ENCODE measurements at regions not wholly inside any gene's neighbourhood (a gene's known extent, or its start where the extent isn't known, plus 50 kb on each side); places are given as distances from the start of the nearest gene placed in this dataset.

DNA sequence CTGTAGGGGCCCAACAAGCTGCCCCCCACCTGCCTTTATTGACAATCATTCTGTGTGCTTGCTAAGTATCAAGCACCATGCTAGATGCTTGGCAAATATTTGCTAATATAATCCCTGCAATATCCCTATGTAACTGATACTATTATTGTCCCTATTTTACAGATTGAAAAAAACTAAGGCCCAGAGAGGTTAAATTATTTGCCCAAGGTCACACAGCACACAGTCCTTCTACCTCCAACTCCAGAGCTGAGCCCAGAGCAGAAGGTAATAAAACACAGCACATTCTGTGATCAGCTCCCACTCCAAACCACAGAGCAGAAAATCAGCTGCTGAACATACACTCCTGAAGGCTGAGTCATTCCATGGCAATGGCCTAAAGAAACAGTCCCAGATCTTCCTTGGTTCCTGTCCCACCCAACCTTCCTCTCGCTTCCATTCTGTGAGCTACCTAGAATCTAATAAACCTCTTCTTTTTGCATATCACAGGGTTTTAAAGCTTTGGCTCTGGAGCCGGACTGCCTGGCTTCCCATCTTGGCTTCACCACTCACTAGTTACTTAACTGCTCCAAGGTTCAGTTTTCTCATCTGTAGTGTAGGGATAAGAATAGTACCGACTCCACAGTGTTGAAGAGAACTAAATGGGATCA, 66.7 kb upstream of the ADRA1B start:
- ATAC-seq (no peak), FAIRE-seq (no peak), DNase-seq (ENCODE audit: extremely low read depth in 1 of 4, low spot score in 3 of 4) (no peak)
- POLR2A ChIA-PET: interaction anchor here (0.6 kb wide), 2 partner anchors 90 to 771 kb away, joined by 3 to 4 read pairs; no protein-coding TSS in a partner anchor
- Histone ChIP-seq H3K27ac (ENCODE audit: extremely low read depth, low read depth, low read length) (no peak overlapping the region), H3K9ac (ENCODE audit: insufficient read depth in 1 of 2, low read depth in 2 of 2, low read length in 2 of 2) (no peak overlapping the region), H3K9me1 (ENCODE audit: control insufficient read depth, insufficient read depth, low read length) (no peaks in the 10 kb centered on the region), H3K4me2 (ENCODE audit: insufficient read depth, low read length) (no peak overlapping the region), H3K79me2 (ENCODE audit: control insufficient read depth, insufficient read depth, low read length) (no peaks in the 10 kb centered on the region), H3K36me3 (ENCODE audit: control insufficient read depth, insufficient read depth, low read length) (no peaks in the 10 kb centered on the region), H3K27me3 (ENCODE audit: control insufficient read depth in 2 of 2, insufficient read depth in 2 of 2, low read length in 2 of 2) (peaks cover 0 to 5% of the 10 kb centered on the region in 2 experiments; a peak in 1 of 5 replicates), H4K20me1 (replicated peaks; ENCODE audit: control insufficient read depth, insufficient read depth, low read length) (no peaks in the 10 kb centered on the region; the same call in 1 of the 2 replicates), H2AFZ (ENCODE audit: low read depth, low read length) (no peak overlapping the region), H3K4me3 (no peak overlapping the region), H3K4me1 (replicated peaks in 1 of 2; ENCODE audit: control insufficient read depth in 2 of 2, insufficient read depth in 2 of 2, low read length in 2 of 2) (no peaks in the 10 kb centered on the region), H3K9me3 (replicated peaks; ENCODE audit: control insufficient read depth, insufficient read depth, low read depth, low read length) (no peaks in the 10 kb centered on the region)
- BruUV-seq (replicated peaks): no TSS peak
- in situ Hi-C loops (cut with MboI) (no loop called here), intact Hi-C loops (cut with micrococcal nuclease) (no loop called here)
- TF ChIP-seq ZNF766 (CRISPR knock-in tag; conservative IDR thresholded peaks at IDR 0.05) (peak; percentile 57; the same call in 1 of the 2 replicates), RBM25 (IDR thresholded peaks at IDR 0.05; ENCODE audit: low read depth, low read length, severe bottlenecking) (peak; percentile 33), ZNF175 (CRISPR knock-in tag; IDR thresholded peaks at IDR 0.05; ENCODE audit: low read depth) (no peak), CREB1 (IDR thresholded peaks at IDR 0.05) (no peak), CREB1 (CRISPR knock-in tag; IDR thresholded peaks at IDR 0.05) (no peak), PYGO2 (tag; IDR thresholded peaks at IDR 0.05) (no peak), STAT5B (CRISPR knock-in tag; IDR thresholded peaks at IDR 0.05) (no peak), C11orf30 (IDR thresholded peaks at IDR 0.05; ENCODE audit: low read depth) (no peak)
- TF ChIP-seq, protein P1, sequence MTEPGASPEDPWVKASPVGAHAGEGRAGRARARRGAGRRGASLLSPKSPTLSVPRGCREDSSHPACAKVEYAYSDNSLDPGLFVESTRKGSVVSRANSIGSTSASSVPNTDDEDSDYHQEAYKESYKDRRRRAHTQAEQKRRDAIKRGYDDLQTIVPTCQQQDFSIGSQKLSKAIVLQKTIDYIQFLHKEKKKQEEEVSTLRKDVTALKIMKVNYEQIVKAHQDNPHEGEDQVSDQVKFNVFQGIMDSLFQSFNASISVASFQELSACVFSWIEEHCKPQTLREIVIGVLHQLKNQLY (CRISPR knock-in tag; conservative IDR thresholded peaks at IDR 0.05): no peak
- WGBS (ENCODE audit: insufficient coverage, low coverage, missing lambda C conversion rate): 4% methylated on average over 3 of the region's 3 CpGs
- CTCF ChIA-PET (ENCODE audit: low intra/inter-chr PET ratio): no interaction called here
